ENCODE measurements at regions not wholly inside any gene's neighbourhood (a gene's known extent, or its start where the extent isn't known, plus 50 kb on each side); places are given as distances from the start of the nearest gene placed in this dataset.

DNA sequence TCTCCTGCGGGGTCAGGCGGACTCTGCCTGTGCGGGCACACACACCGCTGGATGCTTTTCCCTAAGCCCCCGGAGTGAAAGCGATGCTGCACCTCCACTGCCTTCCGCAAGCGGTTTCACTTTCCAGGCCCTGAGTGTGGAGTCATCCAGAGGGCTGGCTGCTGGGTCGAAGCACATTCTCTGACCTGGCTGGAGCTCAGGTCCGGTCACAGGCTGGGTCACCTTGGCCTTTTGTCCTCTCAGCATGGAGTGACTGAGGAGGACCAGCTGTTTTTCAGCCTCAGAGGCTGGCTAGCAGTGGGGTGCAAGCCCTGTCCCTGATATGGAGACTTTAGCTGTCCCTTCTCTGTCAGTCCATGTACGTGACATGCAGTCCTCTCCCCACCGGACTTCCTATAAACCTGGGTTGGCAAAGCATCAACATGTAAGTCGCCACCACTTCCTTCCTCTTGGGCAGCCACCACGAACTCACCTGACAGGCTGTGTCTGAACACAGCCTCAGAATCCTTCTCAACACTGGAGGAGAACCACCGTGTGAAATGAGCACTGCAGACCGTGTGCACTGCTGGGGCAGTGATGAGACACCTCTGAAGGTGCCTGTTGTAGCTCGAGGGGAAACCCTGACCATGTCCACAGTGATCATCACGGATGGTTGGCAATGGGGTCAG is 51.3 kb downstream of the GADD45G start:
- no peak for DNase-seq (ENCODE audit: low read depth)

DNA sequence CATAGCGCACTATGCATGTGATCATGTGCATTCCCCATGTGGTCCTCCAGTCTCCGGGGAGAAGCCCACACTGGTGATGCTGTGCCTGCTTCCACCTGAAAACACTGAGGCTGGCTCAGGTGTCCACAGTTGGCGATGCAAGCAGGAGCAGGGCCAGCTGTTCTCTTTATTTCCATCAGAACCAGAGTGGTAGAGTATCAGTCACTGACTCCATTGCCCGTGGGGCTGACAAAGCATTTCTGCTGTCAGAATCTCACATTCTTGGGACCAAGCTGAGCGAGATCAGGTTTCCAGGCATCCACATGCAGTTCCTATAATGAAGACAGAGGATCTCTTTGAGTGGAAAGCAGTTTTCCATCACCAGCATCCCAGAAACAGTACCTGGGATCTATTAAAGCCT is 52.5 kb downstream of the GADD45G start:
- DNase-seq (ENCODE audit: low read depth): no peak

DNA sequence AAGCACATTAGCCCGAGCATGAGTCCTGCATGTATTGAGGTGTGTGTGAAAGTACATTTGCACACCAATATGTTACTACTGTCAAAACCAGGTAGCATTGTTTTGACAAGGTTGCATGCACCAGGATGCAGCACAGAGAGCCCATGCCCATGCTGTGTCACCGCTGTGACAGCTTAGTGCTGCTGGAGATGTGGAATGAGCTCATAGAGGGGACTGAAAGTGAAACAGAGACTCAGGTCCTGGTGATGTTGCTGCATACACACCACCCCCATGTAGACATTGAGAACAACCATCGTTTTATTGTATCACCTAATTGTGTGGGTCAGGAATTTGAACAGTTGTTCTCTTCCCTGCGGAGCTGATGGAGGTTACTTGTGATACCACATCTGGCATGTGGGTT is 53.0 kb downstream of the GADD45G start:
- DNase-seq (ENCODE audit: low read depth): no peak

- DNase-seq (ENCODE audit: low read depth): no peak
These were observed 53.6 kb downstream of the GADD45G start for GRCh38 chr9:89658401-89658800.

- DNase-seq (ENCODE audit: low read depth): no peak
These were observed 54.1 kb downstream of the GADD45G start for GRCh38 chr9:89658931-89659330.

DNA sequence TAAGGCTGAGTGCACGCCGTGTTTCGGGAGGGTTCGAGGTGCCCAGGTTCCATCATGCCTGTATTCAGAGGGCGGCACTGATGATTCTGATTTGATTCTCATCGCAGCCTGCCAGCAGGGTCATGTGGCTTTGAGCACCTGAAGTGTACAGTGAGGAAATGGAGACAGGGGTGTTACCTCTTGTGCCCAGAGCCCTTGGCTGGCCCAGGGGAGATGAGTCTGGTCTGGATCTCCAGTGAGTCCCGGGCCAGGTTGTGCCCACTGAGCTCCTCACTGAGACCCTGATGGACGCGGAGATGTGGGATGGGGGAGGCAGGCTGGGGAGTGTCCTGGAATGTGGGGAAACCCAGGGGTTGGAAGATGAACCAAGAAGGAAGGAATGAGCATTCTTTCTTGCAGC is 54.7 kb downstream of the GADD45G start:
- DNase-seq (ENCODE audit: low read depth): no peak

GRCh38 chr9:89659891-89660685 is 55.3 kb downstream of the GADD45G start:
- DNase-seq (ENCODE audit: low read depth): no peak

DNA sequence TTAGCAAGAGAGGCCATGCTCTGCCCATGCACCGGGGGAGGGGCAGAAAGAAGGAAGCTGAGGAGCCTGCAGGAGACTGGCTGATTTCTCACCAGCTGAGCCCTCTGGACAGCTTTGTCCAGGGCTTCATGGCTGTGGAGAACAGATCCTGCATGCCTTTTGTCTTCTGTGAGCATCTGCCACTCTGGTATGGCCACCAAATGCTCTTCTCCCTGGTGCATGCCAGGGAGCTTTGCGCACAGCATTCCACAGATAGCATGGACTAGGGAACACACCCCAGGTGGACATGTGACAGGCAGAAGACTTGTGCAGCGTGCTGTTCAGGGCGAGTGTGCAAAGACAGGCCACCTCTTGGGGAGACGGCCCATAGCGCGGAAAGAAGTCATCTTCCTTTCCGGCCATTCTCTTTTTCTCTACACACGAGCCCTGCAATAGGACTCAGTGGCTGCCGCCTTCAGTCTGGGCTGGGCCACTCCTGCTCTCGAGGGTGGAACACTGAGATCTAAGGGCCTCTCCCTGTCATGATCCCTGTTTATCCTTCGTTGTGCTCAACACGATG is 56.7 kb downstream of the GADD45G start:
- DNase-seq (ENCODE audit: low read depth): no peak

DNA sequence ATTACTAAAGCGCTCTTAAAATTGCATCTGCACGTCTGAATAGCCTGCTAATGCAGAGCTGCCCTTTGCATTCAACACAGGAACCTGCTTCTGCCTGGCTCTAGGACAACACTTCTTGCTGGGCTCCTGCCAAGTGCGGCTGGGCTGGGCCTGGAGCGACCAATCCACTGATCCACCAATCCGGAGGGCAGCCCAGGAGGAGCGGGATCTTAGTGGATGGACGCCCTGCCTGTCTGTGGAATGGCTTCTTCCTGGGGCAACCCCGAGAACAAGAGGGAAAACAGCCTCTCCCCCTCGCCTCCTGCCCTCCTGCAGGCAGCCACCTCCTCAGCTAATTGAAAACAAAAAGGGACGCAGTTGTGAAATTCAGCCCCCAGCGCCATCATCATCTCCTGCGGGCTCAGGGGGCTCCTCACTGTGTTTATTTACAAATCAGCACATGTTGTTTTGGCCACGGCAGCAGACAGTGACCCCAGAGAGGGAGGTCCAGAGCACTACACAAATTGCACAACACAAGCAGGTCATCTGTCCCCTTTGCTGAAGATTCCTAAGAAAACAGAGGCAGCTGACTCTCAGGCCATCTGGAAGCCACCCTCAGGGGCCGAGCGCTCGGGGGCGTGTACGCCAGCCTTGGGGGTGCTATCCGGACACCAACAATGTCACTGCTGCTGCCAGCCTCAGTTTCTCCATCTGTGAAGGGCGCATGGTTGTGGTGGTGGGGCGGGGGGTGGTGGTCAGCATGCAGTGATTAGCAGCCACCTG is 57.3 kb downstream of the GADD45G start:
- DNase-seq (ENCODE audit: low read depth): peak; percentile 55

DNA sequence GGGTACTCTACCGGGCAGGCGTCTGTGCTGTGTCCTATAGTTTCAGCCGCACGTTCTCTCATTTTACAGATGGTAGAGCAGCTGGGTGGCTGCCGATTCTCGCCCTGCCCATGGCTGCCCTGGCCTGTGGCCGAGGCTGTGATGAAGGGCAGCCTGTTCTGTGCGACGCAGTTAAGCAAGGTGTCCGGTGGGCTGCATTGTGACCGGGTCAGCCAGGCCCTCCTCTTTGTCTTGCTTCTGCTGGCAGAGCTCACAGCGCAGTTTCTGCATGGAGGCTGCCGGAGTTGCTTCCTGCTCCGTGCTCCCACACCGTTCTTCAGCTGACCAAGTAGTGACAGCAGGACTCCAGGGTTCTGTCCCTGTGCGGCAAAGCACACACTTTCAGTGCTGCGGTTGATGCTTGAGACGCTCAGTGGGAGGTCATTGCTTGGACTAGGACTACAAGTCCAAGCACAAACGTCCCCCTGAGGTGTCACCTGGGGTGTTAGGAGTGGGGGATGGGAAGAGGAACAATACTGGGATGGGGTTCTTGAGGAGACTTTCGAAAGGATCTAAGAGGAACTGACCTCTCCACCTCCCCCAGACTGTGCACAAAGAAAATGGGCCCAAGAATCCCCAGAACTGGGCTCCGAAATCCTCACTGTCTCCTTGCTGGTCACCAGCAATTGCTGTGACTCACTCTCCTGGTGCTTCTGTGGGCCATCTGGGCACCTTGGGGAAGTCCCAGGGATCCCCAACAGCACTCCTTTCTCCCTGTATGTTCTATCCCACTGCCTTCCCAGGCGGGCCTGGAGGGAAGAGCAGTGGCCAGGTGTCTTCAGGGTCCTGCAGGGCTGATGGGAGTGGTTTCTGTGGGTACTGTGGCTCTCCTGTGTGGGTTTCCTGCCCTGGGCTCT is 58.2 kb downstream of the GADD45G start:
- DNase-seq (ENCODE audit: low read depth): no peak

DNA sequence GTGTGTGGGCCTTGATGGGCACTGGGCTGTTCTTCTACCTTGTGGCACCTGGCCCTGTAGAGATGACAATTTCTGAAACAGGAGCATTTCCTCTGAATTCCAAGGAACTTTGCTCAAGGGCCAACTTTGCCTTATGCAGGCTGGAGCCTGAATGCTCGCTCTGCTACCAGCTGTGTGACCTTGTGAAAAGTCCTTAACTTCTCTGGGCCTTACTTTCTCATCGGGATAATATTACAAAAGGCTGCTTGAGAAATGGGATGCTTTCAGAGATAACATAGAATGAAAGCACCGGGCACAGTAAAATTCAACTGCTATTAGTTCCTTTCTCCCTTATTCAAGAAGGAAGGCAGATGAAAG is 58.8 kb downstream of the GADD45G start:
- DNase-seq (ENCODE audit: low read depth): no peak

DNA sequence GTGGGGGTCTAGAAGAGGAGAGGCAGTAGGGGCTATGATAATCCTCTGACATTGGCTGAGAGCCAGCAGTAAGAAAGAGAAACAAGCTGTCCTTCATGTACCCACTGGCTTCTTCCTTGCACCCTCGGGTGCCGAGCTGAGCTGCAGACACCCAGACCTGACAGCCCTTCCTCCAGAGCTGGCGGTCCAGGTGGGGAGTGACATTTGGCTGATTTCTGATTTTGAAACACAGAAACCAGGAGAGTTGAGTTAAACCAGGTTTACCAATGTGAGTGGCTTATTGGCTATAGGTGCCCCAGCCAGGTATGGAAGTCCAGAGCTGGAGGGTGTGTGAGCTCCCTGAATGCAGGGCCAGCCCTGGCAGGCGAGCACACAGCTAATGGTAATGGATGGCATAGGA is 59.2 kb downstream of the GADD45G start:
- no peak for DNase-seq (ENCODE audit: low read depth)

DNA sequence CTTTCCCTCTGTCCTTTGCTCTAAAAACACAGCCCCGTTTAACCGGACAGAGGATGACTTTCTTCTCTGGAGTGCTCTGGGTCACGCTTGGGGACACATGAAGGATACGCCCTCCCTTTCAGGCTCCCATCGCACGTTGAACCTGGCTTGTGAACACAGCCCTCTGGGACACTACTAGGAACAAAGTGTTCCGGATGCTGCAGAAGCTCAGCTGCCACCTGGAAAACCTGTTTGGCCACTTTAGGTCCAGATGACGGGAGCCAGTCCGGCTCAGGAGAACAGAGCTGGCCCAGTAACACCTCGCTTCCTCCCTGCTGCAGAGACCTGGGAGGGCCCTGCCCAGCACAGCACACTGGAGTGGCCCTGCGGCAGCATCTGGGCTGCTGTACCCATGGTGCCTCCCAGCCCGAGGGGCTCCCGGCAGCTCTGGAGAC is 60.1 kb downstream of the GADD45G start:
- no peak for DNase-seq (ENCODE audit: low read depth)

DNA sequence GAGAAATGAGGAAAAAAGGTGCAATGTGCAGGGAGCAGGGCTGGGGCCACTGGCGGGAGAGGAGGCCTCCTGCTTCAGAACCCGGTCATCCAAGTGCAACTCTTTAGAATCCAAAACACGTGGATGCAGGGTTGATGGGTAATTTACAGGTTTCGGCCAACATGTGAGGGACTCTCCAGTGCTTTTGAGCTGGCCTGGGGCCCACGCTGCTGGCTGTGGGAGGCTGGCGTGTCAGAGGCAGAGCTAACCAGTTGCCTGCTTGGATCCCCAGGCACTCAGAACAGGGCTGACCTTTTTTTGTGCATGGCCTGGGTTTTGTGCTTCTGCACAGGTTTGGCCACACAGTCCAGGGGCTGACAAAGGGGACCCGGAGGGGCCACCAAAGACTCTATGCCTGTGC is 61.6 kb downstream of the GADD45G start:
- DNase-seq (ENCODE audit: low read depth): no peak

GRCh38 chr9:89666950-89667349 is 62.1 kb downstream of the GADD45G start:
- DNase-seq (ENCODE audit: low read depth): no peak

- DNase-seq (ENCODE audit: low read depth): no peak
These were observed 62.9 kb downstream of the GADD45G start for GRCh38 chr9:89667726-89668125.

DNA sequence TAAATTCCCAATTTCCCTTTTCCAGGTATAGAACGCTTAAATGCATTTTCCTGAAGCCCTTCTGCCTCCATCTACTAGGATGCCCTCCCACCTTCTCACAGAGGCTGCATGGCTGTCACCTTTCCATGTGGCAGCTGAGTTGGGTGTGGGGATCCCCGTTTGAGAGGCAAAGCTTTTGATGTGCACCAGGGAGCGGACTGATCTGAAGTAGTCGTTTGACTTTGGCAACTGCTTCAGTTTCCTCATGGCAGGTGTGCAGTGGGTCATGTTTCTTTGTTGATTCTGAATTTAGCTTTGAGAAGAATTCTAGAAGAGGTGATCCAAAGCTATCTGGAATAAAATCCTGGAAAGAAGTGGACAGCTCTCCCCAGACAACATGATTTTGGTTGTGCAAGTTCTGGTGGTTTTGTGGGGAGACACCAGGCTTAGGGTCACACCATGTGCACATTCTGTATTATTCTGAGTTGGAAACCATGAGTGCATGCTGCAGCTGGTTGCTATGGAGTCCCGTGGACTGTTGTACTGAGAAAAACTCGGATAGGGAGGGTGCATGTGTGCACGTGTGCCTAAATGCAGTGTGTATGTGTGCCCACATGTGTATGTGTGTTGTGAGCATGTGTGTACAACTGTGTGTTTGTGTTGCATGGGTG is 63.5 kb downstream of the GADD45G start:
- DNase-seq (ENCODE audit: low read depth): no peak

DNA sequence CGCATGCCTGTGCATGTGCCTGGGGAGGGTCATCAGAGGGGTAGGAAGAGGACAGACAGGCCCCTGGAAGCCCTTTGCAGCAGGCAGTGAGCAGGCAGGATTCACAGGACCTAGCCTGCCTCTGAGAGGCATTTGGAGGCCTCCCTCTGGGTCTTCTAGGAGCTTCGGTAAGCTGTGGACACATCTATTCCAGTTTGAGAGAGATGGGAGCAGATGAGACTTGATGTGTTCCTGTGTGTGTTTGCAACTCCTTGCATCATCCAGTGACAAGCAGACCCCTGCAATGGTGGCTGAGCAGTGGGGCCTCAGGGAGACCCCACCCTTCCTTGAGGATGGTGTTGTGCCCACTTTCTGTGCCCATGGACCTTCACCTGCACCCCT is 64.0 kb downstream of the GADD45G start:
- no peak for DNase-seq (ENCODE audit: low read depth)

GRCh38 chr9:89669361-89669842 is 64.6 kb downstream of the GADD45G start:
- DNase-seq (ENCODE audit: low read depth): no peak

- no peak for DNase-seq (ENCODE audit: low read depth)
These were observed 65.3 kb downstream of the GADD45G start for GRCh38 chr9:89670114-89670513.

GRCh38 chr9:89670801-89671434 is 66.1 kb downstream of the GADD45G start:
- DNase-seq (ENCODE audit: low read depth): no peak

Data from GM04503 (cell line).